ENCODE measurements at regions not wholly inside any gene's neighbourhood (a gene's known extent, or its start where the extent isn't known, plus 50 kb on each side); places are given as distances from the start of the nearest gene placed in this dataset.

DNA sequence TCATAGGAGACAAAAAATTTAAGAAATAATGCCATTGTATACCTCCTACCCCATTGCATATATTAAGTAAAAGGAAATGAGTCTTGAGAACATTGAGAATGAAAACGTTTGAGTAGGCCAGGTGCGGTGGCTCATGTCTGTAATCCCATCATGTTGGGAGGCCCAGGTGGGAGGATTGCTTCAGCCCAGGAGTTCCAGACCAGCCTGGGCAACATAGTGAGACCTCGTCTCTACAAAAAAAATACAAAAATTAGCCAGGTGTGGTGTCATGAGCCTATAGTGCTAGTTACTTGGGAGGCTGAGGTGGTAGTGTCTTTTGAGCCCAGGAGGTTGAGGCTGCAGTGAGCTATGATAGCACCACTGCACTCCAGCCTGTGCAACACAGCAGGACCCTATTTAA is 107.7 kb upstream of the MGAT5 start:
- TF ChIP-seq, protein P1, sequence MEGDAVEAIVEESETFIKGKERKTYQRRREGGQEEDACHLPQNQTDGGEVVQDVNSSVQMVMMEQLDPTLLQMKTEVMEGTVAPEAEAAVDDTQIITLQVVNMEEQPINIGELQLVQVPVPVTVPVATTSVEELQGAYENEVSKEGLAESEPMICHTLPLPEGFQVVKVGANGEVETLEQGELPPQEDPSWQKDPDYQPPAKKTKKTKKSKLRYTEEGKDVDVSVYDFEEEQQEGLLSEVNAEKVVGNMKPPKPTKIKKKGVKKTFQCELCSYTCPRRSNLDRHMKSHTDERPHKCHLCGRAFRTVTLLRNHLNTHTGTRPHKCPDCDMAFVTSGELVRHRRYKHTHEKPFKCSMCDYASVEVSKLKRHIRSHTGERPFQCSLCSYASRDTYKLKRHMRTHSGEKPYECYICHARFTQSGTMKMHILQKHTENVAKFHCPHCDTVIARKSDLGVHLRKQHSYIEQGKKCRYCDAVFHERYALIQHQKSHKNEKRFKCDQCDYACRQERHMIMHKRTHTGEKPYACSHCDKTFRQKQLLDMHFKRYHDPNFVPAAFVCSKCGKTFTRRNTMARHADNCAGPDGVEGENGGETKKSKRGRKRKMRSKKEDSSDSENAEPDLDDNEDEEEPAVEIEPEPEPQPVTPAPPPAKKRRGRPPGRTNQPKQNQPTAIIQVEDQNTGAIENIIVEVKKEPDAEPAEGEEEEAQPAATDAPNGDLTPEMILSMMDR (IDR thresholded peaks at IDR 0.05; ENCODE audit: low read depth, low read length): no peak
- TF ChIP-seq EZH2phosphoT487 (IDR thresholded peaks at IDR 0.05; ENCODE audit: low read depth): no peak

Data from OCI-LY3 (cell line).